ENCODE measurements at regions not wholly inside any gene's neighbourhood (a gene's known extent, or its start where the extent isn't known, plus 50 kb on each side); places are given as distances from the start of the nearest gene placed in this dataset.
"Not testable (repeated sequence)": the region's sequence is repeated elsewhere in the genome, so short reads cannot be mapped to it uniquely, and the experiment has no call there.

DNA sequence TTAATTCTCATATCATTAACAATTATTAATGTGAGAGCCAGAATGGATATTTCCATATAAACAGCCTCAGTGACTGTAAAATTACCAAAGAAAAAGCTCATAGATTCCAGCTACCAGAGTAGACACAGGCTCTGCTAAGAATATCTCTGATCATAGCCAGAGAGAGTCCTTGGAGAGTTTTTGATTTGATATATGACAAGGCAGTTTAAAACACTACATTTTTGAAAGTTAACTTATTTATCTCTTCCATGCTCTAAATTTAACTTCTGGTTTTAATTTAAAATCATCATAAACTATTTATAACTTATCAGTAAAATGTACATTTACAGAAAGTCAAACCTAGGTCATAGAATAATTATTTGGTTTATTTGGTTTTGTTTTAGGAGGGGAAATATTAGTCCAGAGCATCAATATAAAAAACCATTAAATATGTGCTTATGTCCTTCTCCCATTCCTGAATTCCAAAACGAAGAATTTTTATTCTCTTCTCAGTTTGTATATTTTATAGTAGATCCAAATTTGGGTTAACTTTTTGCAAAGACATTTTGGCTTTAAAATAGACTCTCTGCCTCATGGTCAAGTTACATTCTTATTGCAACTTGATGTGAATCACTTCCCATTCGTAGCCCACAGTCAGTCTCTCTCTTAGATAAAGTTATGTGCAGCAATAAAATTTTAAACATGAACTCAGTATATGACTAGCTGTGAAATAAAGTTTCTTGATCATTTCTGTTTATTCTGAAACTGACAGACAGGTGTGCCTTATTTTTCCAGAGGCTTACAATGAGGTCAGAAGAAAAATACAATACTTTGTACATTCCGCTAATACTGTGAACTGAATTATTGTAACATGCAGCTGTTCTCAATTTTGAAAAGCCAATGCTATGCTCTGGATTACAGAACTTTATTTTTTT is 267.1 kb downstream of the PAPSS1 start:
- Histone ChIP-seq H3K27ac (no peak overlapping the region), H3K27me3 (no peaks in the 10 kb centered on the region), H3K4me3 (no peak overlapping the region), H3K36me3 (no peaks in the 10 kb centered on the region), H3K9me3 (no peaks in the 10 kb centered on the region), H3K4me1 (no peaks in the 10 kb centered on the region)
- TF ChIP-seq, protein P1, sequence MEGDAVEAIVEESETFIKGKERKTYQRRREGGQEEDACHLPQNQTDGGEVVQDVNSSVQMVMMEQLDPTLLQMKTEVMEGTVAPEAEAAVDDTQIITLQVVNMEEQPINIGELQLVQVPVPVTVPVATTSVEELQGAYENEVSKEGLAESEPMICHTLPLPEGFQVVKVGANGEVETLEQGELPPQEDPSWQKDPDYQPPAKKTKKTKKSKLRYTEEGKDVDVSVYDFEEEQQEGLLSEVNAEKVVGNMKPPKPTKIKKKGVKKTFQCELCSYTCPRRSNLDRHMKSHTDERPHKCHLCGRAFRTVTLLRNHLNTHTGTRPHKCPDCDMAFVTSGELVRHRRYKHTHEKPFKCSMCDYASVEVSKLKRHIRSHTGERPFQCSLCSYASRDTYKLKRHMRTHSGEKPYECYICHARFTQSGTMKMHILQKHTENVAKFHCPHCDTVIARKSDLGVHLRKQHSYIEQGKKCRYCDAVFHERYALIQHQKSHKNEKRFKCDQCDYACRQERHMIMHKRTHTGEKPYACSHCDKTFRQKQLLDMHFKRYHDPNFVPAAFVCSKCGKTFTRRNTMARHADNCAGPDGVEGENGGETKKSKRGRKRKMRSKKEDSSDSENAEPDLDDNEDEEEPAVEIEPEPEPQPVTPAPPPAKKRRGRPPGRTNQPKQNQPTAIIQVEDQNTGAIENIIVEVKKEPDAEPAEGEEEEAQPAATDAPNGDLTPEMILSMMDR (IDR thresholded peaks at IDR 0.05): no peak
- DNase-seq (ENCODE audit: low spot score): no peak

DNA sequence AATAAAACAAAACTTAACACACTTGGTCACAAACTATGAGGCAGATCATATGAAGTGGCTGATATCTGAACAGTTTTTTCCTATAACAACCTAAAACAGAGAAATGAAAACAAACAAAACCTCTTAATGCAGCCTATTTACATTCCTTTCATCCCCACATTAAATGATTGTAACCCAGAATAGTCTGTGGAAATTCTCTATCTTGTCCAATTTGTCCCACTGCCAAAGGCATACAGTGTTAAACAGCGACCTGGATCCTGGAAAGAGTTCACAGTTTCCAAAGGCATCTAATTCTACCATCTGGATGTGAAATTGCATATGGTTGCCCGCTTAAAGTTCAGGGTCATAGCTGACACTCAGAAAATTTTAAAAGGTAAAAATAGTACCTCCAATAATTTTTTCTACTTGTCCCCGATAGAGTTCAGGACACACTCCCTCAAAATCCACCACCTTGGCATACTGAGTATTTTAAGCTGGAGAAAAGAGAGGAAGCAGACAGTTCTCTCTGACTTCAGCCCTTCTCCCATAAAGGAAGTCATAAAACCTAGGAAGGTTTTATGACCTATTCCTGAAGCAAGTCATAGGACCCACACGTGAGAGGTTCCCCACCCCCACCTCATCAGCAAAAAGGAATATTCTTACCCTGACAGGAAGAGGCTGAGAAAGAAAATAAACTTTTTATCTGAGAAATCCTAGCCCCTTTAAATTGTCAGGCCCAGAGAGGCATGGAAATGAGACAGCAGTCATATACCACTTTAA is 270.2 kb downstream of the PAPSS1 start:
- Histone ChIP-seq H3K4me3 (no peak overlapping the region), H3K27me3 (no peaks in the 10 kb centered on the region), H3K27ac (no peak overlapping the region), H3K36me3 (no peaks in the 10 kb centered on the region), H3K9me3 (no peaks in the 10 kb centered on the region), H3K4me1 (no peaks in the 10 kb centered on the region)
- TF ChIP-seq, protein P1 (IDR thresholded peaks at IDR 0.05): no peak
- no peak for DNase-seq (ENCODE audit: low spot score)

DNA sequence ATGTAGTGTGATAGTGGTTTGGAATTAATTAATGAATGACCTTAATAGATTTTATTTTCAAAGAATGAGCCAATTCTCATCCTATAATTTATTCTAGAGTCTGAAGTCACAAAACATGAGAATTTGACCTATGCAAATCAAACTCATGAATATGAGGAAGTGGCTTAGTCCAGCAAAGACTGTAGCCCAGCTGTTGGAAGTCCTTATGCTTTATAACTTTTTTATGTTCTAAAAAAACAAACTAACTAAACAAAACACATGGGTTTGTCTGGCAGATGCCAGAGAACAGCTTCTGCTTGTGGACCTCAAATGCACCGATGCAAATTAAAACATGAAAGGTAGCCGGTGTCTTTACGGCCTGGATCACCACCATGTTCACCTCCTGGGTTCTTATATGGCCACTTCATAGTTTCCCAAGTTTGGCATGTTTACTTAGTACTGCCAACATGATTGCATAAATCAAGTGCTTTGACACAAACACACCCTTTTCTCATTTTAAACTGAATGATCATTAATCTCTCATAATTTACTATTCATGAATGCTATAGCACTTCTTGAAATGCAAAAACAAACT is 277.4 kb downstream of the PAPSS1 start:
- Histone ChIP-seq H3K27ac (no peak overlapping the region), H3K27me3 (no peaks in the 10 kb centered on the region), H3K36me3 (no peaks in the 10 kb centered on the region), H3K9me3 (no peaks in the 10 kb centered on the region), H3K4me1 (no peaks in the 10 kb centered on the region), H3K4me3 (no peak overlapping the region)
- TF ChIP-seq, protein P1 (IDR thresholded peaks at IDR 0.05): no peak
- DNase-seq (ENCODE audit: low spot score): no peak

DNA sequence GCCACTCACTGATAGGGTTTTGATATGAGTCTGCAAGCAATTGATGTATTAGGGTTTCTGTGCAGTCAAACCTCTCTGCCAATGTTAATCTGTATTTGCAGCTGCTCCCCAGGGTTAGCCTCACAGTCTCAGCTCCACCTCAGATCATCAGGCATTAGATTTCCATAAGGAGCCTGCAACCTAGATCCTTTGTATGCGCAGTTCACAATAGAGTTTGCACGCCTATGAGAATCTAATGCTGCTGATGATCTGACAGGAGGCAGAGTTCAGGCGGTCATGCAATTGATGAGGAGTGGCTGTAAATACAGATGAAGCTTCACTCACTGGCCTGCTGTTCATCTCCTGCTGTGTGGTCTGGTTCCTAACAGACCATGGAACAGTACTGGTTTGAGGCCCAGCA is 280.6 kb downstream of the PAPSS1 start:
- no peak overlapping the region for H3K27ac ChIP-seq
- H3K9me3 ChIP-seq: no peaks in the 10 kb centered on the region
- TF ChIP-seq, protein P1 (IDR thresholded peaks at IDR 0.05): no peak
- no peaks in the 10 kb centered on the region for H3K4me1 ChIP-seq
- DNase-seq (ENCODE audit: low spot score): no peak
- no peak overlapping the region for H3K4me3 ChIP-seq
- no peaks in the 10 kb centered on the region for H3K27me3 ChIP-seq
- H3K36me3 ChIP-seq: no peaks in the 10 kb centered on the region

DNA sequence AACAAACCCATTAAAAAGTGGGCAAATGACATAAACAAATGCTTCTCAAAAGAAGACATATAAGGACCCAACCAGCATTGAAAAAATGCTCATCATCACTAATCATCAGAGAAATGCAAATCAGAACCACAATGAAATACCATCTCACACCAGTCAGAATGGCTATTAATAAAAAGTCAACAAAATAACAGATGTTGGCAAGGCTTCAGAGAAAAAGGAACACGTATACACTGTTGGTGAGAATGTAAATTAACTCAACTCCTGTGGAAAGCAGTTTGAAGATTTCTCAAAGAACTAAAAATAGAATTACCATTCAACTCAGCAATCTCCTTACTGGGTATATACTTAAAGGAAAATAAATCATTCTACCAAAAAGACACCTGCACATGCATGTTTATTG is 283.6 kb downstream of the PAPSS1 start:
- not testable (repeated sequence) for H3K27ac ChIP-seq; H3K9me3 ChIP-seq; H3K36me3 ChIP-seq; H3K27me3 ChIP-seq; DNase-seq (ENCODE audit: low spot score); H3K4me1 ChIP-seq; H3K4me3 ChIP-seq

DNA sequence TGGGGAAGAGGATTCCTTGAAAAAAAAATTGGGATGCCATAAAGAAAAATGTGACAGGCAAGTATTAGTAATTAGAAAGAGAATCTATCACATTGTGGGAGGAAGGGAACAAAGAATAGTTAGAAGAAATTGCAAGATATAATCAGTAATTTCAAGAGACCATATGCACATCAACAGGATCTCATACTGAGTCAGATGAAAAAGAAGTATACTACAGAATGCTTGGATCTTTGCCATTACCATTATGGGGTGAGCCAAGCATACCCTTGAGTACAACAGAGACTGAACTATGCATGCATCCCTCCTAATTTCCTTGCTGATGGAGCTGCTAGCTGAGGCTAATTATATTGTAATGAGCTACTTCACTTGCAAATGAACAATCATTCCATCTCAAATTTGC is 287.6 kb downstream of the PAPSS1 start:
- TF ChIP-seq, protein P1 (IDR thresholded peaks at IDR 0.05): no peak
- H3K27me3 ChIP-seq: no peaks in the 10 kb centered on the region
- no peaks in the 10 kb centered on the region for H3K4me1 ChIP-seq
- no peaks in the 10 kb centered on the region for H3K36me3 ChIP-seq
- H3K4me3 ChIP-seq: no peak overlapping the region
- DNase-seq (ENCODE audit: low spot score): no peak
- no peak overlapping the region for H3K27ac ChIP-seq
- no peaks in the 10 kb centered on the region for H3K9me3 ChIP-seq
